OCI-LY7 (cell line): ENCODE measurements at regions not wholly inside any gene's neighbourhood (a gene's known extent, or its start where the extent isn't known, plus 50 kb on each side); places are given as distances from the start of the nearest gene placed in this dataset.

Experiments
- EZH2phosphoT487 ChIP-seq: fragments of 200-600 bp; sonication (generic); IDR thresholded peaks from 2 replicates; pipeline ENCODE4 v1.6.1; 2018; ENCODE audit warnings: low read depth, borderline replicate concordance, mild to moderate bottlenecking, mixed run types, antibody characterized with exemption, low read length, moderate library complexity, mixed read lengths
- TF ChIP-seq, protein P1 (sequence below): fragments of 200-600 bp; sonication (generic); conservative IDR thresholded peaks from 2 replicates; pipeline ENCODE4 v1.5.1; 2014; ENCODE audit warnings: mild to moderate bottlenecking, antibody characterized with exemption, low read length, moderate library complexity, mixed read lengths

DNA sequence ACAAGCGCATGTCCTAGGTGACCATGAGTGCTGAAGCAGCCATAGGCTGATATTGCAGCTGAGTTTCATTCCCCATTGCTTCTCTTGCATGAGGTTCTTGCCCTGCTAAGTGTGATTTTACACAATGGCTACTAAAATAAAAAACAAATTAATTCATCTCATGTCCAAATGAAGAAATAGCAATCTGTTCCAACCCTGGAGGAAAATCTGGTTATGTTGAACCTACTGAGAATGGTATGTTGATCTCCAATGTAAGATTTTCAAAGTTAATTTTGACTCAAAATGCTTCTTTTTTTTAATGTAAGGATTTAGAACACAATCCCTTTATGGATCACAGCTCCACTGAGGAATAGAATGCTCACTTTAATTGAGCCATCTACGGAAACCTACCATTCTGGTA, 254.2 kb upstream of the CRBN start:
- TF ChIP-seq, protein P1, sequence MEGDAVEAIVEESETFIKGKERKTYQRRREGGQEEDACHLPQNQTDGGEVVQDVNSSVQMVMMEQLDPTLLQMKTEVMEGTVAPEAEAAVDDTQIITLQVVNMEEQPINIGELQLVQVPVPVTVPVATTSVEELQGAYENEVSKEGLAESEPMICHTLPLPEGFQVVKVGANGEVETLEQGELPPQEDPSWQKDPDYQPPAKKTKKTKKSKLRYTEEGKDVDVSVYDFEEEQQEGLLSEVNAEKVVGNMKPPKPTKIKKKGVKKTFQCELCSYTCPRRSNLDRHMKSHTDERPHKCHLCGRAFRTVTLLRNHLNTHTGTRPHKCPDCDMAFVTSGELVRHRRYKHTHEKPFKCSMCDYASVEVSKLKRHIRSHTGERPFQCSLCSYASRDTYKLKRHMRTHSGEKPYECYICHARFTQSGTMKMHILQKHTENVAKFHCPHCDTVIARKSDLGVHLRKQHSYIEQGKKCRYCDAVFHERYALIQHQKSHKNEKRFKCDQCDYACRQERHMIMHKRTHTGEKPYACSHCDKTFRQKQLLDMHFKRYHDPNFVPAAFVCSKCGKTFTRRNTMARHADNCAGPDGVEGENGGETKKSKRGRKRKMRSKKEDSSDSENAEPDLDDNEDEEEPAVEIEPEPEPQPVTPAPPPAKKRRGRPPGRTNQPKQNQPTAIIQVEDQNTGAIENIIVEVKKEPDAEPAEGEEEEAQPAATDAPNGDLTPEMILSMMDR, result no peak
- TF ChIP-seq EZH2phosphoT487, result no peak
